ENCODE measurements at regions not wholly inside any gene's neighbourhood (a gene's known extent, or its start where the extent isn't known, plus 50 kb on each side); places are given as distances from the start of the nearest gene placed in this dataset.
A peak's percentile ranks its signal among the peaks of the same experiment; 100 is the strongest.

- peaks cover 0 to 4% (median 0%) of the 10 kb centered on the region in 11 donors for H3K9me3 Mint-ChIP-seq
- no peak overlapping the region for H3K4me3 ChIP-seq (ENCODE audit: low read length)
- DNase-seq = no peak
- no peaks in the 10 kb centered on the region for H3K27me3 ChIP-seq (ENCODE audit: control insufficient read depth in 2 of 2, insufficient read depth in 2 of 2, low read length in 2 of 2)
- no peak overlapping the region for H3K4me3 Mint-ChIP-seq
- intact Hi-C loops (cut with micrococcal nuclease) = no loop called here
- H3K36me3 Mint-ChIP-seq = no peaks in the 10 kb centered on the region
- no peaks in the 10 kb centered on the region for H3K36me3 ChIP-seq (ENCODE audit: control insufficient read depth in 2 of 3, insufficient read depth in 3 of 3, low read length in 3 of 3)
- peaks cover 0 to 9% (median 0%) of the 10 kb centered on the region in 7 donors for H3K4me1 Mint-ChIP-seq
- ChIA-PET CTCF (no interaction called here), POLR2A (no interaction called here)
- no peak for ATAC-seq
- no peak overlapping the region for H3K27ac Mint-ChIP-seq
- H3K27me3 Mint-ChIP-seq = peaks cover 9 to 17% (median 16%) of the 10 kb centered on the region in 5 donors
- H3K4me1 ChIP-seq (ENCODE audit: control insufficient read depth in 2 of 2, insufficient read depth in 2 of 2, low read length in 2 of 2) = peaks cover 0 to 12% of the 10 kb centered on the region in 2 donors
- no peak overlapping the region for H3K27ac ChIP-seq (ENCODE audit: low read depth, low read length)
- no peaks in the 10 kb centered on the region for H3K9me3 ChIP-seq (ENCODE audit: control insufficient read depth in 2 of 3, low read length in 3 of 3)
These were observed 171.5 kb downstream of the DLEU7 start for GRCh38 chr13:50672025-50672424.

GRCh38 chr13:50675651-50676050, 167.8 kb downstream of the DLEU7 start:
- H3K27ac ChIP-seq (ENCODE audit: low read depth, low read length) = no peak overlapping the region
- ATAC-seq (no peak), DNase-seq (no peak)
- no peaks in the 10 kb centered on the region for H3K36me3 ChIP-seq (ENCODE audit: control insufficient read depth in 2 of 3, insufficient read depth in 3 of 3, low read length in 3 of 3)
- H3K4me1 ChIP-seq (ENCODE audit: control insufficient read depth in 2 of 2, insufficient read depth in 2 of 2, low read length in 2 of 2) = peaks cover 0 to 17% of the 10 kb centered on the region in 2 donors
- no peaks in the 10 kb centered on the region for H3K9me3 ChIP-seq (ENCODE audit: control insufficient read depth in 2 of 3, low read length in 3 of 3)
- intact Hi-C loops (cut with micrococcal nuclease) = no loop called here
- H3K27me3 ChIP-seq (ENCODE audit: control insufficient read depth in 2 of 2, insufficient read depth in 2 of 2, low read length in 2 of 2) = no peaks in the 10 kb centered on the region
- Mint-ChIP-seq H3K4me1 (peaks cover 0 to 10% (median 0%) of the 10 kb centered on the region in 7 donors), H3K27ac (no peak overlapping the region), H3K4me3 (no peak overlapping the region), H3K36me3 (peaks cover 0 to 1% (median 0%) of the 10 kb centered on the region in 5 donors), H3K9me3 (peaks cover 0 to 4% (median 0%) of the 10 kb centered on the region in 11 donors), H3K27me3 (peaks cover 9 to 37% (median 26%) of the 10 kb centered on the region in 5 donors)
- no peak overlapping the region for H3K4me3 ChIP-seq (ENCODE audit: low read length)
- CTCF ChIA-PET = no interaction called here
- POLR2A ChIA-PET = no interaction called here

GRCh38 chr13:50676602-50677001, 166.9 kb downstream of the DLEU7 start:
- H3K27ac Mint-ChIP-seq = no peak overlapping the region
- Histone ChIP-seq H3K27ac (ENCODE audit: low read depth, low read length) (no peak overlapping the region), H3K4me1 (ENCODE audit: control insufficient read depth in 2 of 2, insufficient read depth in 2 of 2, low read length in 2 of 2) (peaks cover 0 to 17% of the 10 kb centered on the region in 2 donors), H3K36me3 (ENCODE audit: control insufficient read depth in 2 of 3, insufficient read depth in 3 of 3, low read length in 3 of 3) (no peaks in the 10 kb centered on the region), H3K4me3 (ENCODE audit: low read length) (no peak overlapping the region), H3K27me3 (ENCODE audit: control insufficient read depth in 2 of 2, insufficient read depth in 2 of 2, low read length in 2 of 2) (no peaks in the 10 kb centered on the region), H3K9me3 (ENCODE audit: control insufficient read depth in 2 of 3, low read length in 3 of 3) (no peaks in the 10 kb centered on the region)
- ChIA-PET CTCF (no interaction called here), POLR2A (no interaction called here)
- H3K9me3 Mint-ChIP-seq = peaks cover 0 to 4% (median 0%) of the 10 kb centered on the region in 11 donors
- DNase-seq (no peak), ATAC-seq (peak; percentile 83)
- H3K36me3 Mint-ChIP-seq = peaks cover 0 to 1% (median 0%) of the 10 kb centered on the region in 5 donors
- H3K27me3 Mint-ChIP-seq = peaks cover 9 to 39% (median 25%) of the 10 kb centered on the region in 5 donors
- H3K4me1 Mint-ChIP-seq = peaks cover 0 to 10% (median 0%) of the 10 kb centered on the region in 7 donors
- H3K4me3 Mint-ChIP-seq = no peak overlapping the region
- intact Hi-C loops (cut with micrococcal nuclease) = no loop called here

GRCh38 chr13:50677258-50677657, 166.2 kb downstream of the DLEU7 start:
- Mint-ChIP-seq H3K4me3 (no peak overlapping the region), H3K36me3 (peaks cover 0 to 1% (median 0%) of the 10 kb centered on the region in 5 donors), H3K27me3 (peaks cover 9 to 39% (median 29%) of the 10 kb centered on the region in 5 donors), H3K27ac (no peak overlapping the region), H3K4me1 (peaks cover 0 to 10% (median 0%) of the 10 kb centered on the region in 7 donors), H3K9me3 (peaks cover 0 to 4% (median 0%) of the 10 kb centered on the region in 11 donors)
- Histone ChIP-seq H3K27me3 (ENCODE audit: control insufficient read depth in 2 of 2, insufficient read depth in 2 of 2, low read length in 2 of 2) (no peaks in the 10 kb centered on the region), H3K9me3 (ENCODE audit: control insufficient read depth in 2 of 3, low read length in 3 of 3) (no peaks in the 10 kb centered on the region), H3K4me1 (ENCODE audit: control insufficient read depth in 2 of 2, insufficient read depth in 2 of 2, low read length in 2 of 2) (peaks cover 0 to 17% of the 10 kb centered on the region in 2 donors), H3K4me3 (ENCODE audit: low read length) (no peak overlapping the region), H3K36me3 (ENCODE audit: control insufficient read depth in 2 of 3, insufficient read depth in 3 of 3, low read length in 3 of 3) (no peaks in the 10 kb centered on the region), H3K27ac (ENCODE audit: low read depth, low read length) (no peak overlapping the region)
- DNase-seq = no peak
- intact Hi-C loops (cut with micrococcal nuclease) = no loop called here
- ATAC-seq = no peak
- POLR2A ChIA-PET = no interaction called here
- CTCF ChIA-PET = no interaction called here

- Histone ChIP-seq H3K27ac (ENCODE audit: low read depth, low read length) (no peak overlapping the region), H3K4me3 (ENCODE audit: low read length) (no peak overlapping the region), H3K36me3 (ENCODE audit: control insufficient read depth in 2 of 3, insufficient read depth in 3 of 3, low read length in 3 of 3) (no peaks in the 10 kb centered on the region), H3K27me3 (ENCODE audit: control insufficient read depth in 2 of 2, insufficient read depth in 2 of 2, low read length in 2 of 2) (no peaks in the 10 kb centered on the region), H3K4me1 (ENCODE audit: control insufficient read depth in 2 of 2, insufficient read depth in 2 of 2, low read length in 2 of 2) (peaks cover 0 to 17% of the 10 kb centered on the region in 2 donors), H3K9me3 (ENCODE audit: control insufficient read depth in 2 of 3, low read length in 3 of 3) (no peaks in the 10 kb centered on the region)
- DNase-seq (no peak), ATAC-seq (no peak)
- Mint-ChIP-seq H3K27me3 (peaks cover 7 to 41% (median 29%) of the 10 kb centered on the region in 5 donors), H3K4me1 (peaks cover 0 to 10% (median 0%) of the 10 kb centered on the region in 7 donors), H3K36me3 (peaks cover 0 to 1% (median 0%) of the 10 kb centered on the region in 5 donors), H3K27ac (no peak overlapping the region), H3K4me3 (no peak overlapping the region), H3K9me3 (peaks cover 0 to 4% (median 0%) of the 10 kb centered on the region in 11 donors)
- ChIA-PET POLR2A (no interaction called here), CTCF (no interaction called here)
- intact Hi-C loops (cut with micrococcal nuclease) = no loop called here
These were observed 165.6 kb downstream of the DLEU7 start for GRCh38 chr13:50677687-50678463.

- ATAC-seq (no peak), DNase-seq (no peak)
- no peak overlapping the region for H3K4me3 ChIP-seq (ENCODE audit: low read length)
- Mint-ChIP-seq H3K9me3 (peaks cover 0 to 4% (median 0%) of the 10 kb centered on the region in 11 donors), H3K36me3 (peaks cover 0 to 1% (median 0%) of the 10 kb centered on the region in 5 donors), H3K27me3 (peaks cover 0 to 37% (median 30%) of the 10 kb centered on the region in 5 donors), H3K4me1 (peaks cover 0 to 10% (median 0%) of the 10 kb centered on the region in 7 donors), H3K27ac (no peak overlapping the region), H3K4me3 (no peak overlapping the region)
- ChIA-PET POLR2A (no interaction called here), CTCF (no interaction called here)
- H3K27me3 ChIP-seq (ENCODE audit: control insufficient read depth in 2 of 2, insufficient read depth in 2 of 2, low read length in 2 of 2) = no peaks in the 10 kb centered on the region
- H3K27ac ChIP-seq (ENCODE audit: low read depth, low read length) = no peak overlapping the region
- H3K4me1 ChIP-seq (ENCODE audit: control insufficient read depth in 2 of 2, insufficient read depth in 2 of 2, low read length in 2 of 2) = peaks cover 0 to 17% of the 10 kb centered on the region in 2 donors
- no peaks in the 10 kb centered on the region for H3K9me3 ChIP-seq (ENCODE audit: control insufficient read depth in 2 of 3, low read length in 3 of 3)
- intact Hi-C loops (cut with micrococcal nuclease) = no loop called here
- H3K36me3 ChIP-seq (ENCODE audit: control insufficient read depth in 2 of 3, insufficient read depth in 3 of 3, low read length in 3 of 3) = no peaks in the 10 kb centered on the region
These were observed 164.9 kb downstream of the DLEU7 start for GRCh38 chr13:50678464-50679162.

Measured in naive thymus-derived CD4-positive, alpha-beta T cell (primary cell).